WTC11 (cell line): ENCODE measurements at regions not wholly inside any gene's neighbourhood (a gene's known extent, or its start where the extent isn't known, plus 50 kb on each side); places are given as distances from the start of the nearest gene placed in this dataset.

Experiments used
- ATAC-seq: fragments of 200-7000 bp; cut with Tn5 transposase; 2 replicates; pipeline ENCODE4 v1.10.0; 2021; ENCODE audit warnings: mild to moderate bottlenecking, moderate library complexity
- CTCF ChIA-PET: fragments of 300-600 bp; sonication (Branson Sonifier 250); formaldehyde crosslinking; loops from one replicate; lab custom pipeline; 2021; ENCODE audit warnings: antibody characterized with exemption; lab: Charles Lee
- POLR2A ChIA-PET: fragments of 350-600 bp; sonication (Branson Sonifier 250); formaldehyde crosslinking; loops from one replicate; lab custom pipeline; 2021; ENCODE audit warnings: antibody characterized with exemption; lab: Charles Lee
- DNase-seq: peaks from one replicate; pipeline ENCODE4 v3.0.0; 2021; ENCODE audit warnings: low spot score
- H3K27ac Mint-ChIP-seq: 2 replicates; pipeline ENCODE4 v1.8.0; 2021; ENCODE audit warnings: mixed read lengths
- H3K27me3 Mint-ChIP-seq: 2 replicates; pipeline ENCODE4 v1.8.0; 2021; ENCODE audit warnings: low read depth, mild to moderate bottlenecking, moderate library complexity, mixed read lengths
- H3K36me3 Mint-ChIP-seq: 2 replicates; pipeline ENCODE4 v1.8.0; 2021; ENCODE audit warnings: mixed read lengths
- H3K4me1 Mint-ChIP-seq: 2 replicates; pipeline ENCODE4 v1.8.0; 2022; ENCODE audit warnings: mixed read lengths
- H3K4me3 Mint-ChIP-seq: 2 replicates; pipeline ENCODE4 v1.8.0; 2021; ENCODE audit warnings: mild to moderate bottlenecking, moderate library complexity, mixed read lengths
- H3K9me3 Mint-ChIP-seq: 2 replicates; pipeline ENCODE4 v1.8.0; 2021; ENCODE audit warnings: mixed read lengths
- NFATC4 ChIP-seq: fragments of 250-450 bp; sonication (Bioruptor Pico); IDR thresholded peaks from 2 replicates; pipeline ENCODE4 v1.9.0; 2021; ENCODE audit warnings: mild to moderate bottlenecking
- ZNF396 ChIP-seq: fragments of 250-450 bp; sonication (Bioruptor Pico); IDR thresholded peaks from 2 replicates; pipeline ENCODE4 v1.8.0; 2021; ENCODE audit warnings: mild to moderate bottlenecking, moderate library complexity, borderline replicate concordance

DNA sequence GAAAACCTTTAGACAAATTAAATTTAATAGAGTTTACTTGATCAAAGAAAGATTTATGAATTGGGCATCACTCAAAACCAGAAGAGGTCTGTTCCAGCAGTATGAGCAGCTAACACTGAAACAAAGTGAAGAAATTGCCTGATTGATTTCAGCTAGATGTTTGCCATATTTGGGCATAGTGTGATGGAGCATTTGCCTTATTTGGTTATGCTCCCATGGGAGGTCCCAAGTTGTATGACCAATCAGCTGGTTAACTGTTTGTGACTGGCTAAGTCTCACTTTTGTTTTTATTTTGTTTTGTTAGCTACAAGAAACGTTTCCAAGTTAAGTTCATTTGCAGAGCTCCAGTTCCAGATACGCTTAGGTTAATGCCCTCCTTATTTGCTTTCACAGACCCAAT lies 53.3 kb upstream of the LMNB1 start:
- no peaks in the 10 kb centered on the region; the same call in 1 of the 2 replicates for H3K27me3 Mint-ChIP-seq
- ATAC-seq (no peak), DNase-seq (no peak)
- no peak overlapping the region for H3K4me3 Mint-ChIP-seq
- no peak overlapping the region for H3K27ac Mint-ChIP-seq
- H3K9me3 Mint-ChIP-seq, result peaks cover 17% of the 10 kb centered on the region
- peaks cover 2% of the 10 kb centered on the region for H3K4me1 Mint-ChIP-seq
- no peaks in the 10 kb centered on the region for H3K36me3 Mint-ChIP-seq
- TF ChIP-seq ZNF396 (CRISPR knock-in tag), result no peak
- no peak for TF ChIP-seq NFATC4 (CRISPR knock-in tag)
- ChIA-PET POLR2A (interaction anchor here (0.7 to 1.2 kb wide), 2 partner anchors 21 to 50 kb away, joined by 3 read pairs; no protein-coding TSS in a partner anchor), CTCF (interaction anchor here (0.6 kb wide), 2 partner anchors 26 to 141 kb away, joined by 3 to 4 read pairs; no protein-coding TSS in a partner anchor)
